Testis (tissue), 2 donors: ENCODE measurements at regions not wholly inside any gene's neighbourhood (a gene's known extent, or its start where the extent isn't known, plus 50 kb on each side); places are given as distances from the start of the nearest gene placed in this dataset.

ENCODE experiments used
- POLR2A ChIP-seq: fragments of 450-650 bp; IDR thresholded peaks from one replicate; pipeline ENCODE4 v1.6.1; 2017; ENCODE audit warnings: antibody characterized with exemption, mild to moderate bottlenecking, moderate library complexity
- TF ChIP-seq, protein P1 (sequence below), 3 experiments: fragments of 450-650 bp in 2 of 3; fragments of 200-600 bp in 1 of 3; sonication (generic) in 1 of 3; IDR thresholded peaks; one replicate each; pipeline ENCODE4 v1.5.1; 2016 to 2019; ENCODE audit warnings: antibody characterized with exemption in 3 of 3, mild to moderate bottlenecking in 2 of 3, moderate library complexity in 1 of 3

DNA sequence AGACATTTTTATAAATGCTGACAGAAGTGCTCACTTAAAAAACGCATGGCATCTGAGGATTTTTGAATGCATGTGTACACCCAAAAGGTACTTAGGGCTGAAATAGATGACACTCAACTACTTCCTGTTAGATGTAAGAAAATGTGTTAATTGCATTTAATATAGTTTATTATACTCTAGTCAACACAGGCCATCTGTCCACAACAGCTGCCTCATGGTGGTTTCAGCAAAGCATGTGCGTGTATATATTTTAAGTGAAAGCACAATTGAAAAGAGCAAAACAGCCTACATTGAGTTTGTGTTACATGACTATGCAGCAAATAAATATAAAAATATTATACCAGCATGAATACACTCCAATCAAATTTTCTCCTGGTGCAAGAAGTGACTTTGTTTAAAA lies 1233.0 kb upstream of the EYS start:
- TF ChIP-seq, protein P1, sequence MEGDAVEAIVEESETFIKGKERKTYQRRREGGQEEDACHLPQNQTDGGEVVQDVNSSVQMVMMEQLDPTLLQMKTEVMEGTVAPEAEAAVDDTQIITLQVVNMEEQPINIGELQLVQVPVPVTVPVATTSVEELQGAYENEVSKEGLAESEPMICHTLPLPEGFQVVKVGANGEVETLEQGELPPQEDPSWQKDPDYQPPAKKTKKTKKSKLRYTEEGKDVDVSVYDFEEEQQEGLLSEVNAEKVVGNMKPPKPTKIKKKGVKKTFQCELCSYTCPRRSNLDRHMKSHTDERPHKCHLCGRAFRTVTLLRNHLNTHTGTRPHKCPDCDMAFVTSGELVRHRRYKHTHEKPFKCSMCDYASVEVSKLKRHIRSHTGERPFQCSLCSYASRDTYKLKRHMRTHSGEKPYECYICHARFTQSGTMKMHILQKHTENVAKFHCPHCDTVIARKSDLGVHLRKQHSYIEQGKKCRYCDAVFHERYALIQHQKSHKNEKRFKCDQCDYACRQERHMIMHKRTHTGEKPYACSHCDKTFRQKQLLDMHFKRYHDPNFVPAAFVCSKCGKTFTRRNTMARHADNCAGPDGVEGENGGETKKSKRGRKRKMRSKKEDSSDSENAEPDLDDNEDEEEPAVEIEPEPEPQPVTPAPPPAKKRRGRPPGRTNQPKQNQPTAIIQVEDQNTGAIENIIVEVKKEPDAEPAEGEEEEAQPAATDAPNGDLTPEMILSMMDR (IDR thresholded peaks at IDR 0.05) = no peak
- TF ChIP-seq POLR2A = no peak
